ENCODE measurements at regions not wholly inside any gene's neighbourhood (a gene's known extent, or its start where the extent isn't known, plus 50 kb on each side); places are given as distances from the start of the nearest gene placed in this dataset.

GRCh38 chr17:70256751-70257150 lies 87.4 kb downstream of the KCNJ2 start:
- Histone ChIP-seq H3K9me3 (ENCODE audit: control insufficient read depth, insufficient read depth, low read length) (no peaks in the 10 kb centered on the region), H3K27ac (ENCODE audit: low read length) (no peak overlapping the region), H3K36me3 (ENCODE audit: control insufficient read depth, insufficient read depth, low read length) (no peaks in the 10 kb centered on the region), H3K4me3 (ENCODE audit: low read length) (no peak overlapping the region), H3K4me1 (ENCODE audit: control insufficient read depth, insufficient read depth, low read length) (no peaks in the 10 kb centered on the region), H3K27me3 (ENCODE audit: control insufficient read depth, insufficient read depth, low read length) (no peaks in the 10 kb centered on the region)
- WGBS (ENCODE audit: insufficient coverage, insufficient read length) = no CpG with 5 or more reads among the region's 2 CpGs
- no peak for DNase-seq (ENCODE audit: low read depth, low spot score)

- no peaks in the 10 kb centered on the region for H3K4me1 ChIP-seq (ENCODE audit: control insufficient read depth, insufficient read depth, low read length)
- no peaks in the 10 kb centered on the region for H3K9me3 ChIP-seq (ENCODE audit: control insufficient read depth, insufficient read depth, low read length)
- H3K27ac ChIP-seq (ENCODE audit: low read length) = no peak overlapping the region
- H3K4me3 ChIP-seq (ENCODE audit: low read length) = no peak overlapping the region
- H3K27me3 ChIP-seq (ENCODE audit: control insufficient read depth, insufficient read depth, low read length) = no peaks in the 10 kb centered on the region
- H3K36me3 ChIP-seq (ENCODE audit: control insufficient read depth, insufficient read depth, low read length) = no peaks in the 10 kb centered on the region
- no peak for DNase-seq (ENCODE audit: low read depth, low spot score)
Measured at GRCh38 chr17:70258465-70258864, 89.1 kb downstream of the KCNJ2 start.

GRCh38 chr17:70259400-70259799 lies 90.1 kb downstream of the KCNJ2 start:
- WGBS (ENCODE audit: insufficient coverage, insufficient read length) = no CpG with 5 or more reads among the region's 3 CpGs
- H3K9me3 ChIP-seq (ENCODE audit: control insufficient read depth, insufficient read depth, low read length) = no peaks in the 10 kb centered on the region
- H3K36me3 ChIP-seq (ENCODE audit: control insufficient read depth, insufficient read depth, low read length) = no peaks in the 10 kb centered on the region
- no peak for DNase-seq (ENCODE audit: low read depth, low spot score)
- no peak overlapping the region for H3K27ac ChIP-seq (ENCODE audit: low read length)
- H3K4me1 ChIP-seq (ENCODE audit: control insufficient read depth, insufficient read depth, low read length) = no peaks in the 10 kb centered on the region
- no peaks in the 10 kb centered on the region for H3K27me3 ChIP-seq (ENCODE audit: control insufficient read depth, insufficient read depth, low read length)
- H3K4me3 ChIP-seq (ENCODE audit: low read length) = no peak overlapping the region

- Histone ChIP-seq H3K4me1 (ENCODE audit: control insufficient read depth, insufficient read depth, low read length) (no peaks in the 10 kb centered on the region), H3K4me3 (ENCODE audit: low read length) (no peak overlapping the region)
- WGBS (ENCODE audit: insufficient coverage, insufficient read length) = no CpG with 5 or more reads among the region's 3 CpGs
Measured at GRCh38 chr17:70261170-70261569, 91.8 kb downstream of the KCNJ2 start.

GRCh38 chr17:70265471-70265870 lies 96.1 kb downstream of the KCNJ2 start:
- Histone ChIP-seq H3K36me3 (ENCODE audit: control insufficient read depth, insufficient read depth, low read length) (no peaks in the 10 kb centered on the region), H3K27ac (ENCODE audit: low read length) (no peak overlapping the region), H3K4me1 (ENCODE audit: control insufficient read depth, insufficient read depth, low read length) (no peaks in the 10 kb centered on the region), H3K27me3 (ENCODE audit: control insufficient read depth, insufficient read depth, low read length) (no peaks in the 10 kb centered on the region), H3K9me3 (ENCODE audit: control insufficient read depth, insufficient read depth, low read length) (no peaks in the 10 kb centered on the region), H3K4me3 (ENCODE audit: low read length) (no peak overlapping the region)
- DNase-seq (ENCODE audit: low read depth, low spot score) = no peak
- no CpG with 5 or more reads among the region's 2 CpGs for WGBS (ENCODE audit: insufficient coverage, insufficient read length)

More at GRCh38 chr17:70261170-70261569, 91.8 kb downstream of the KCNJ2 start:
- H3K27ac ChIP-seq (ENCODE audit: low read length) = no peak overlapping the region
- DNase-seq (ENCODE audit: low read depth, low spot score) = no peak
- no peaks in the 10 kb centered on the region for H3K36me3 ChIP-seq (ENCODE audit: control insufficient read depth, insufficient read depth, low read length)
- H3K27me3 ChIP-seq (ENCODE audit: control insufficient read depth, insufficient read depth, low read length) = no peaks in the 10 kb centered on the region
- H3K9me3 ChIP-seq (ENCODE audit: control insufficient read depth, insufficient read depth, low read length) = no peaks in the 10 kb centered on the region

- H3K4me1 ChIP-seq (ENCODE audit: control insufficient read depth, insufficient read depth, low read length) = no peaks in the 10 kb centered on the region
- no peak for DNase-seq (ENCODE audit: low read depth, low spot score)
- no peaks in the 10 kb centered on the region for H3K27me3 ChIP-seq (ENCODE audit: control insufficient read depth, insufficient read depth, low read length)
- WGBS (ENCODE audit: insufficient coverage, insufficient read length) = no CpG with 5 or more reads among the region's 2 CpGs
- no peak overlapping the region for H3K4me3 ChIP-seq (ENCODE audit: low read length)
- no peak overlapping the region for H3K27ac ChIP-seq (ENCODE audit: low read length)
- H3K9me3 ChIP-seq (ENCODE audit: control insufficient read depth, insufficient read depth, low read length) = no peaks in the 10 kb centered on the region
- no peaks in the 10 kb centered on the region for H3K36me3 ChIP-seq (ENCODE audit: control insufficient read depth, insufficient read depth, low read length)
Measured at GRCh38 chr17:70266394-70266793, 97.1 kb downstream of the KCNJ2 start.

GRCh38 chr17:70268383-70268782 lies 99.1 kb downstream of the KCNJ2 start:
- no CpG with 5 or more reads among the region's 1 CpG for WGBS (ENCODE audit: insufficient coverage, insufficient read length)
- Histone ChIP-seq H3K27me3 (ENCODE audit: control insufficient read depth, insufficient read depth, low read length) (no peaks in the 10 kb centered on the region), H3K4me3 (ENCODE audit: low read length) (no peak overlapping the region), H3K9me3 (ENCODE audit: control insufficient read depth, insufficient read depth, low read length) (no peaks in the 10 kb centered on the region), H3K4me1 (ENCODE audit: control insufficient read depth, insufficient read depth, low read length) (no peaks in the 10 kb centered on the region), H3K27ac (ENCODE audit: low read length) (no peak overlapping the region), H3K36me3 (ENCODE audit: control insufficient read depth, insufficient read depth, low read length) (no peaks in the 10 kb centered on the region)
- no peak for DNase-seq (ENCODE audit: low read depth, low spot score)

- Histone ChIP-seq H3K27me3 (ENCODE audit: control insufficient read depth, insufficient read depth, low read length) (no peaks in the 10 kb centered on the region), H3K9me3 (ENCODE audit: control insufficient read depth, insufficient read depth, low read length) (no peaks in the 10 kb centered on the region), H3K4me1 (ENCODE audit: control insufficient read depth, insufficient read depth, low read length) (no peaks in the 10 kb centered on the region), H3K36me3 (ENCODE audit: control insufficient read depth, insufficient read depth, low read length) (no peaks in the 10 kb centered on the region), H3K27ac (ENCODE audit: low read length) (no peak overlapping the region), H3K4me3 (ENCODE audit: low read length) (no peak overlapping the region)
- DNase-seq (ENCODE audit: low read depth, low spot score) = no peak
- WGBS (ENCODE audit: insufficient coverage, insufficient read length) = no CpG with 5 or more reads among the region's 7 CpGs
Measured at GRCh38 chr17:70270554-70270953, 101.2 kb downstream of the KCNJ2 start.

- no peaks in the 10 kb centered on the region for H3K4me1 ChIP-seq (ENCODE audit: control insufficient read depth, insufficient read depth, low read length)
- WGBS (ENCODE audit: insufficient coverage, insufficient read length) = no CpG with 5 or more reads among the region's 3 CpGs
- no peaks in the 10 kb centered on the region for H3K9me3 ChIP-seq (ENCODE audit: control insufficient read depth, insufficient read depth, low read length)
- no peak overlapping the region for H3K27ac ChIP-seq (ENCODE audit: low read length)
- H3K36me3 ChIP-seq (ENCODE audit: control insufficient read depth, insufficient read depth, low read length) = no peaks in the 10 kb centered on the region
- DNase-seq (ENCODE audit: low read depth, low spot score) = no peak
- no peak overlapping the region for H3K4me3 ChIP-seq (ENCODE audit: low read length)
- no peaks in the 10 kb centered on the region for H3K27me3 ChIP-seq (ENCODE audit: control insufficient read depth, insufficient read depth, low read length)
Measured at GRCh38 chr17:70271200-70271599, 101.9 kb downstream of the KCNJ2 start.

- H3K36me3 ChIP-seq (ENCODE audit: control insufficient read depth, insufficient read depth, low read length) = no peaks in the 10 kb centered on the region
- no peak overlapping the region for H3K27ac ChIP-seq (ENCODE audit: low read length)
- no peak overlapping the region for H3K4me3 ChIP-seq (ENCODE audit: low read length)
- no peaks in the 10 kb centered on the region for H3K4me1 ChIP-seq (ENCODE audit: control insufficient read depth, insufficient read depth, low read length)
- no CpG with 5 or more reads among the region's 3 CpGs for WGBS (ENCODE audit: insufficient coverage, insufficient read length)
- no peaks in the 10 kb centered on the region for H3K9me3 ChIP-seq (ENCODE audit: control insufficient read depth, insufficient read depth, low read length)
- no peak for DNase-seq (ENCODE audit: low read depth, low spot score)
- H3K27me3 ChIP-seq (ENCODE audit: control insufficient read depth, insufficient read depth, low read length) = no peaks in the 10 kb centered on the region
Measured at GRCh38 chr17:70271672-70272071, 102.3 kb downstream of the KCNJ2 start.

GRCh38 chr17:70274255-70274654 lies 104.9 kb downstream of the KCNJ2 start:
- Histone ChIP-seq H3K4me3 (ENCODE audit: low read length) (no peak overlapping the region), H3K36me3 (ENCODE audit: control insufficient read depth, insufficient read depth, low read length) (no peaks in the 10 kb centered on the region), H3K27ac (ENCODE audit: low read length) (no peak overlapping the region), H3K9me3 (ENCODE audit: control insufficient read depth, insufficient read depth, low read length) (no peaks in the 10 kb centered on the region), H3K4me1 (ENCODE audit: control insufficient read depth, insufficient read depth, low read length) (no peaks in the 10 kb centered on the region), H3K27me3 (ENCODE audit: control insufficient read depth, insufficient read depth, low read length) (no peaks in the 10 kb centered on the region)
- no peak for DNase-seq (ENCODE audit: low read depth, low spot score)
- no CpG with 5 or more reads among the region's 2 CpGs for WGBS (ENCODE audit: insufficient coverage, insufficient read length)

Measured in iPS DF 6.9 (cell line).